Smooth muscle cell (in vitro differentiated cells): ENCODE measurements at regions not wholly inside any gene's neighbourhood (a gene's known extent, or its start where the extent isn't known, plus 50 kb on each side); places are given as distances from the start of the nearest gene placed in this dataset.
"Not testable (repeated sequence)": the region's sequence is repeated elsewhere in the genome, so short reads cannot be mapped to it uniquely, and the experiment has no call there.

Experiments
- DNase-seq: peaks from one replicate; lab custom pipeline; 2025; ENCODE audit not compliant: unreplicated experiment; lab: John Stamatoyannopoulos, UW
- H2AFZ ChIP-seq: fragments of 200-600 bp; sonication (generic); 2 replicates; pipeline ENCODE4 v1.6.0; 2016; ENCODE audit warnings: antibody characterized with exemption, low read depth, mild to moderate bottlenecking
- H3F3A ChIP-seq: fragments of 200-600 bp; sonication (generic); 2 replicates; pipeline ENCODE4 v1.6.0; 2017; ENCODE audit warnings: antibody characterized with exemption, low read depth
- H3K27ac ChIP-seq: fragments of 200-600 bp; sonication (generic); 2 replicates; pipeline ENCODE4 v1.5.1; 2016; ENCODE audit warnings: low read depth, mild to moderate bottlenecking
- H3K27me3 ChIP-seq: fragments of 200-600 bp; sonication (generic); 2 replicates; pipeline ENCODE4 v1.6.1; 2016; ENCODE audit warnings: low read depth, mild to moderate bottlenecking
- H3K36me3 ChIP-seq: fragments of 200-600 bp; sonication (generic); 2 replicates; pipeline ENCODE4 v1.5.1; 2016; ENCODE audit warnings: low read depth
- H3K4me1 ChIP-seq: fragments of 200-600 bp; sonication (generic); 2 replicates; pipeline ENCODE4 v1.5.1; 2016; ENCODE audit warnings: low read depth
- H3K4me2 ChIP-seq: fragments of 200-600 bp; sonication (generic); 2 replicates; pipeline ENCODE4 v1.6.0; 2016; ENCODE audit warnings: mild to moderate bottlenecking
- H3K4me3 ChIP-seq: fragments of 200-600 bp; sonication (generic); 2 replicates; pipeline ENCODE4 v1.5.1; 2016; ENCODE audit warnings: mild to moderate bottlenecking
- H3K79me2 ChIP-seq: fragments of 200-600 bp; sonication (generic); 2 replicates; pipeline ENCODE4 v1.6.0; 2016; ENCODE audit warnings: low read depth, mild to moderate bottlenecking
- H3K9ac ChIP-seq: fragments of 200-600 bp; sonication (generic); 2 replicates; pipeline ENCODE4 v1.6.0; 2016; ENCODE audit warnings: low read depth
- H3K9me3 ChIP-seq: fragments of 200-600 bp; sonication (generic); replicated peaks from 2 replicates; pipeline ENCODE4 v1.5.1; 2016; ENCODE audit warnings: low read depth
- H4K20me1 ChIP-seq: fragments of 200-600 bp; sonication (generic); 2 replicates; pipeline ENCODE4 v1.6.0; 2016; ENCODE audit warnings: low read depth
- WGBS: methylation state at CpG from one replicate; pipeline ENCODE4 v1.1.7; 2016; ENCODE audit warnings: low lambda C conversion rate; 5-methylcytosine and 5-hydroxymethylcytosine counted together

GRCh38 chr14:105721996-105722709 lies 195.8 kb downstream of the TMEM121 start:
- not testable (repeated sequence) for H3K4me2 ChIP-seq, H3K4me3 ChIP-seq, H3K36me3 ChIP-seq, H3K79me2 ChIP-seq, DNase-seq, H3K27me3 ChIP-seq, H2AFZ ChIP-seq, H3K27ac ChIP-seq, H3K4me1 ChIP-seq, H4K20me1 ChIP-seq, H3F3A ChIP-seq, H3K9ac ChIP-seq, H3K9me3 ChIP-seq
- WGBS, result 91% methylated on average over 30 of the region's 40 CpGs

- not testable (repeated sequence) for H3K36me3 ChIP-seq, H3K4me2 ChIP-seq, H3K4me1 ChIP-seq, H3K9me3 ChIP-seq, H3K9ac ChIP-seq, H3K79me2 ChIP-seq, DNase-seq, H4K20me1 ChIP-seq, H2AFZ ChIP-seq, H3F3A ChIP-seq, H3K4me3 ChIP-seq, H3K27ac ChIP-seq, H3K27me3 ChIP-seq
- WGBS, result 73% methylated on average over 8 of the region's 8 CpGs
These were observed 196.9 kb downstream of the TMEM121 start for GRCh38 chr14:105723271-105723670.

GRCh38 chr14:105723776-105724175 lies 197.4 kb downstream of the TMEM121 start:
- not testable (repeated sequence) for H3K36me3 ChIP-seq, H2AFZ ChIP-seq, H3K4me1 ChIP-seq, H3F3A ChIP-seq, H3K9ac ChIP-seq, H3K79me2 ChIP-seq, DNase-seq, H3K27ac ChIP-seq, H4K20me1 ChIP-seq, H3K27me3 ChIP-seq, H3K4me3 ChIP-seq, H3K4me2 ChIP-seq, H3K9me3 ChIP-seq
- 76% methylated on average over 15 of the region's 15 CpGs for WGBS

GRCh38 chr14:105729825-105730368 lies 203.5 kb downstream of the TMEM121 start:
- not testable (repeated sequence) for DNase-seq, H3K79me2 ChIP-seq

GRCh38 chr14:105730731-105731130 lies 204.3 kb downstream of the TMEM121 start:
- H3K79me2 ChIP-seq, H3K27me3 ChIP-seq, H2AFZ ChIP-seq, H3K9ac ChIP-seq, H3F3A ChIP-seq, H3K4me1 ChIP-seq, H3K9me3 ChIP-seq, DNase-seq, H4K20me1 ChIP-seq, H3K4me3 ChIP-seq, H3K36me3 ChIP-seq, H3K27ac ChIP-seq, H3K4me2 ChIP-seq: not testable (repeated sequence)
- WGBS, result 56% methylated on average over 7 of the region's 7 CpGs

More at GRCh38 chr14:105729825-105730368, 203.5 kb downstream of the TMEM121 start:
- H3K36me3 ChIP-seq, H4K20me1 ChIP-seq, H3F3A ChIP-seq, H3K4me2 ChIP-seq, H3K4me3 ChIP-seq, H3K9me3 ChIP-seq, H2AFZ ChIP-seq, H3K4me1 ChIP-seq, H3K9ac ChIP-seq, H3K27me3 ChIP-seq, H3K27ac ChIP-seq: not testable (repeated sequence)
- 61% methylated on average over 8 of the region's 8 CpGs for WGBS

GRCh38 chr14:105731221-105731985 lies 205.0 kb downstream of the TMEM121 start:
- H3K27me3 ChIP-seq, H3K4me2 ChIP-seq, H3K4me1 ChIP-seq, H3K27ac ChIP-seq, H3F3A ChIP-seq, DNase-seq, H3K9ac ChIP-seq, H3K79me2 ChIP-seq, H3K36me3 ChIP-seq, H4K20me1 ChIP-seq, H3K9me3 ChIP-seq, H2AFZ ChIP-seq, H3K4me3 ChIP-seq: not testable (repeated sequence)
- WGBS, result 71% methylated on average over 31 of the region's 31 CpGs
